Stomach (tissue), 8 donors: ENCODE measurements at regions not wholly inside any gene's neighbourhood (a gene's known extent, or its start where the extent isn't known, plus 50 kb on each side); places are given as distances from the start of the nearest gene placed in this dataset.

Experiments used
- DNase-seq, 2 donors: peaks; one replicate each; pipeline versions ENCODE4 v3.0.0 to v3.0.0-alpha.2; 2013 to 2019
- H3K27ac ChIP-seq, 5 donors: fragments of 200-600 bp in 4 of 5; sonication (generic) in 4 of 5; one replicate each; pipeline ENCODE4 v1.5.1; 2013 to 2019; ENCODE audit warnings: mild to moderate bottlenecking in 1 of 5, moderate library complexity in 1 of 5
- H3K27me3 ChIP-seq, 3 donors: fragments of 200-600 bp; sonication (generic); one replicate each; pipeline ENCODE4 v1.5.1; 2017 to 2019; ENCODE audit warnings: mixed run types in 1 of 3
- H3K36me3 ChIP-seq, 4 donors: fragments of 200-600 bp; sonication (generic); 1 replicate in 3 of 4; 2 replicates in 1 of 4; pipeline ENCODE4 v1.5.1; 2016 to 2019
- H3K4me1 ChIP-seq, 4 donors: fragments of 200-600 bp; sonication (generic); one replicate each; pipeline ENCODE4 v1.5.1; 2016 to 2019
- H3K4me3 ChIP-seq, 4 donors: fragments of 200-600 bp; sonication (generic) in 3 of 4; one replicate each; pipeline ENCODE4 v1.5.1; 2016 to 2019; ENCODE audit warnings: mild to moderate bottlenecking in 1 of 4
- H3K9me3 ChIP-seq, 4 donors: fragments of 200-600 bp; sonication (generic); one replicate each; pipeline ENCODE4 v1.5.1; 2016 to 2019
- CTCF ChIP-seq, 7 experiments: fragments of 450-650 bp in 4 of 7; fragments of 200-600 bp in 3 of 7; sonication (generic) in 3 of 7; IDR thresholded peaks; one replicate each; pipeline ENCODE4 v1.5.1; 2016 to 2019; ENCODE audit warnings: antibody characterized with exemption in 7 of 7, control low read depth in 2 of 7, mild to moderate bottlenecking in 1 of 7
- EP300 ChIP-seq: sonication (generic); formaldehyde crosslinking; IDR thresholded peaks from one replicate; pipeline ENCODE4 v1.6.1; 2017; ENCODE audit warnings: antibody characterized with exemption
- POLR2A ChIP-seq, 4 donors: fragments of 450-650 bp; IDR thresholded peaks; one replicate each; pipeline ENCODE4 v1.6.1; 2016; ENCODE audit warnings: antibody characterized with exemption in 4 of 4, control low read depth in 2 of 4, mild to moderate bottlenecking in 1 of 4, moderate library complexity in 1 of 4
- POLR2AphosphoS5 ChIP-seq, 3 donors: sonication (generic); formaldehyde crosslinking; IDR thresholded peaks; one replicate each; pipeline ENCODE4 v1.6.1; 2016; ENCODE audit warnings: antibody characterized with exemption in 3 of 3
- WGBS, 5 donors: extraction: QIAGEN DNeasy Blood & Tissue Kit in 3 of 5; methylation state at CpG; one replicate each; pipeline versions ENCODE4 v1.1.5 to v1.1.7; 2013 to 2018; 5-methylcytosine and 5-hydroxymethylcytosine counted together
- intact Hi-C: fragments of 100-400 bp; cut with DNase I; formaldehyde crosslinking; loops from one replicate; pipeline ENCODE4 v1.15.1; 2023; ENCODE audit warnings: low total_unique reads
- donor health status: healthy with polysubstance abuse.
- donor health status: Bipolar disorder and iron deficiency.
- donor health status: healthy.

GRCh38 chr12:105995961-105996431 lies 142.8 kb downstream of the NUAK1 start:
- 81 to 93% (median 91%) methylated on average over 4 of the region's 4 CpGs for WGBS, 5 donors
- Histone ChIP-seq H3K36me3 (no peaks in the 10 kb centered on the region), H3K27me3 (peaks cover 0 to 20% (median 0%) of the 10 kb centered on the region in 3 donors), H3K9me3 (no peaks in the 10 kb centered on the region), H3K4me1 (peaks cover 0 to 3% (median 0%) of the 10 kb centered on the region in 4 donors), H3K4me3 (no peak overlapping the region), H3K27ac (no peak overlapping the region)
- no peak for DNase-seq
- intact Hi-C loops: no loop called here
- no peak for TF ChIP-seq CTCF (IDR thresholded peaks at IDR 0.05)
- TF ChIP-seq POLR2AphosphoS5 (IDR thresholded peaks at IDR 0.05): no peak
- no peak for TF ChIP-seq POLR2A (IDR thresholded peaks at IDR 0.05)

- H3K9me3 ChIP-seq: no peaks in the 10 kb centered on the region
- WGBS, 5 donors: 76 to 93% (median 81%) methylated on average over 1 of the region's 1 CpG
- DNase-seq: no peak
- H3K4me3 ChIP-seq: no peak overlapping the region
- peaks cover 0 to 11% (median 0%) of the 10 kb centered on the region in 3 donors for H3K27me3 ChIP-seq
- H3K27ac ChIP-seq: no peak overlapping the region
- no peaks in the 10 kb centered on the region for H3K36me3 ChIP-seq
- no peak for TF ChIP-seq CTCF (IDR thresholded peaks at IDR 0.05)
- no peak for TF ChIP-seq POLR2A (IDR thresholded peaks at IDR 0.05)
- no peak for TF ChIP-seq POLR2AphosphoS5 (IDR thresholded peaks at IDR 0.05)
- TF ChIP-seq EP300: no peak
- intact Hi-C loops: no loop called here
- H3K4me1 ChIP-seq: no peaks in the 10 kb centered on the region
Measured at GRCh38 chr12:105998561-105998960, 140.2 kb downstream of the NUAK1 start.

GRCh38 chr12:106000382-106001104 lies 138.2 kb downstream of the NUAK1 start:
- no peaks in the 10 kb centered on the region for H3K4me1 ChIP-seq
- no peak overlapping the region for H3K27ac ChIP-seq
- H3K9me3 ChIP-seq: no peaks in the 10 kb centered on the region
- WGBS, 5 donors: 85 to 94% (median 90%) methylated on average over 3 of the region's 3 CpGs
- no peaks in the 10 kb centered on the region for H3K36me3 ChIP-seq
- peaks cover 0 to 2% (median 0%) of the 10 kb centered on the region in 3 donors for H3K27me3 ChIP-seq
- DNase-seq: no peak
- no peak overlapping the region for H3K4me3 ChIP-seq
- TF ChIP-seq EP300 (no peak), POLR2A (IDR thresholded peaks at IDR 0.05) (no peak), POLR2AphosphoS5 (IDR thresholded peaks at IDR 0.05) (no peak), CTCF (IDR thresholded peaks at IDR 0.05) (no peak)
- intact Hi-C loops: no loop called here

- WGBS, 5 donors: 48 to 67% (median 54%) methylated on average over 2 of the region's 2 CpGs
- intact Hi-C loops: no loop called here
Measured at GRCh38 chr12:106001105-106001836, 137.5 kb downstream of the NUAK1 start.

More at GRCh38 chr12:106001105-106001836, 137.5 kb downstream of the NUAK1 start:
- Histone ChIP-seq H3K4me1 (no peaks in the 10 kb centered on the region), H3K4me3 (no peak overlapping the region), H3K27ac (no peak overlapping the region), H3K27me3 (peaks cover 0 to 2% (median 0%) of the 10 kb centered on the region in 3 donors), H3K9me3 (no peaks in the 10 kb centered on the region), H3K36me3 (no peaks in the 10 kb centered on the region)
- DNase-seq: no peak
- TF ChIP-seq POLR2A (IDR thresholded peaks at IDR 0.05) (no peak), POLR2AphosphoS5 (IDR thresholded peaks at IDR 0.05) (no peak), CTCF (IDR thresholded peaks at IDR 0.05) (no peak), EP300 (no peak)
